ENCODE measurements at regions not wholly inside any gene's neighbourhood (a gene's known extent, or its start where the extent isn't known, plus 50 kb on each side); places are given as distances from the start of the nearest gene placed in this dataset.

GRCh38 chr9:73024601-73025034 is 71.8 kb upstream of the ALDH1A1 start (continued):
- no peak for TF ChIP-seq SRSF3 (IDR thresholded peaks at IDR 0.05; ENCODE audit: insufficient read depth, low read length)
- TF ChIP-seq, protein P1, sequence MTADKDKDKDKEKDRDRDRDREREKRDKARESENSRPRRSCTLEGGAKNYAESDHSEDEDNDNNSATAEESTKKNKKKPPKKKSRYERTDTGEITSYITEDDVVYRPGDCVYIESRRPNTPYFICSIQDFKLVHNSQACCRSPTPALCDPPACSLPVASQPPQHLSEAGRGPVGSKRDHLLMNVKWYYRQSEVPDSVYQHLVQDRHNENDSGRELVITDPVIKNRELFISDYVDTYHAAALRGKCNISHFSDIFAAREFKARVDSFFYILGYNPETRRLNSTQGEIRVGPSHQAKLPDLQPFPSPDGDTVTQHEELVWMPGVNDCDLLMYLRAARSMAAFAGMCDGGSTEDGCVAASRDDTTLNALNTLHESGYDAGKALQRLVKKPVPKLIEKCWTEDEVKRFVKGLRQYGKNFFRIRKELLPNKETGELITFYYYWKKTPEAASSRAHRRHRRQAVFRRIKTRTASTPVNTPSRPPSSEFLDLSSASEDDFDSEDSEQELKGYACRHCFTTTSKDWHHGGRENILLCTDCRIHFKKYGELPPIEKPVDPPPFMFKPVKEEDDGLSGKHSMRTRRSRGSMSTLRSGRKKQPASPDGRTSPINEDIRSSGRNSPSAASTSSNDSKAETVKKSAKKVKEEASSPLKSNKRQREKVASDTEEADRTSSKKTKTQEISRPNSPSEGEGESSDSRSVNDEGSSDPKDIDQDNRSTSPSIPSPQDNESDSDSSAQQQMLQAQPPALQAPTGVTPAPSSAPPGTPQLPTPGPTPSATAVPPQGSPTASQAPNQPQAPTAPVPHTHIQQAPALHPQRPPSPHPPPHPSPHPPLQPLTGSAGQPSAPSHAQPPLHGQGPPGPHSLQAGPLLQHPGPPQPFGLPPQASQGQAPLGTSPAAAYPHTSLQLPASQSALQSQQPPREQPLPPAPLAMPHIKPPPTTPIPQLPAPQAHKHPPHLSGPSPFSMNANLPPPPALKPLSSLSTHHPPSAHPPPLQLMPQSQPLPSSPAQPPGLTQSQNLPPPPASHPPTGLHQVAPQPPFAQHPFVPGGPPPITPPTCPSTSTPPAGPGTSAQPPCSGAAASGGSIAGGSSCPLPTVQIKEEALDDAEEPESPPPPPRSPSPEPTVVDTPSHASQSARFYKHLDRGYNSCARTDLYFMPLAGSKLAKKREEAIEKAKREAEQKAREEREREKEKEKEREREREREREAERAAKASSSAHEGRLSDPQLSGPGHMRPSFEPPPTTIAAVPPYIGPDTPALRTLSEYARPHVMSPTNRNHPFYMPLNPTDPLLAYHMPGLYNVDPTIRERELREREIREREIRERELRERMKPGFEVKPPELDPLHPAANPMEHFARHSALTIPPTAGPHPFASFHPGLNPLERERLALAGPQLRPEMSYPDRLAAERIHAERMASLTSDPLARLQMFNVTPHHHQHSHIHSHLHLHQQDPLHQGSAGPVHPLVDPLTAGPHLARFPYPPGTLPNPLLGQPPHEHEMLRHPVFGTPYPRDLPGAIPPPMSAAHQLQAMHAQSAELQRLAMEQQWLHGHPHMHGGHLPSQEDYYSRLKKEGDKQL (CRISPR knock-in tag; IDR thresholded peaks at IDR 0.05; ENCODE audit: borderline replicate concordance) = no peak
- TF ChIP-seq NRF1 (conservative IDR thresholded peaks at IDR 0.05 in 1 of 2, IDR thresholded peaks at IDR 0.05 in 1 of 2) = no peak
- peak; percentile 91 for TF ChIP-seq POLR2AphosphoS5 (IDR thresholded peaks at IDR 0.05; ENCODE audit: control insufficient read depth, insufficient read depth, low read depth, low read length)
- TF ChIP-seq ZNF133 (CRISPR knock-in tag; IDR thresholded peaks at IDR 0.05) = no peak
- TF ChIP-seq, protein P2, sequence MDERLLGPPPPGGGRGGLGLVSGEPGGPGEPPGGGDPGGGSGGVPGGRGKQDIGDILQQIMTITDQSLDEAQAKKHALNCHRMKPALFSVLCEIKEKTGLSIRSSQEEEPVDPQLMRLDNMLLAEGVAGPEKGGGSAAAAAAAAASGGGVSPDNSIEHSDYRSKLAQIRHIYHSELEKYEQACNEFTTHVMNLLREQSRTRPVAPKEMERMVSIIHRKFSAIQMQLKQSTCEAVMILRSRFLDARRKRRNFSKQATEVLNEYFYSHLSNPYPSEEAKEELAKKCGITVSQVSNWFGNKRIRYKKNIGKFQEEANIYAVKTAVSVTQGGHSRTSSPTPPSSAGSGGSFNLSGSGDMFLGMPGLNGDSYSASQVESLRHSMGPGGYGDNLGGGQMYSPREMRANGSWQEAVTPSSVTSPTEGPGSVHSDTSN (CRISPR knock-in tag; IDR thresholded peaks at IDR 0.05; ENCODE audit: low read depth) = no peak; the same call in 1 of the 2 replicates
- TF ChIP-seq, protein P2 (tag; conservative IDR thresholded peaks at IDR 0.05; ENCODE audit: low read depth) = peak; percentile 82
- TF ChIP-seq FIP1L1 (IDR thresholded peaks at IDR 0.05; ENCODE audit: low read depth, low read length, poor library complexity, severe bottlenecking) = no peak
- TF ChIP-seq MYC (IDR thresholded peaks at IDR 0.05; ENCODE audit: low read depth, low read length) = peak; percentile 48; the same call in 1 of the 2 replicates
- no peak for TF ChIP-seq MYC (CRISPR knock-in tag; IDR thresholded peaks at IDR 0.05; ENCODE audit: borderline replicate concordance, low read depth)
- TF ChIP-seq NCOR1 (IDR thresholded peaks at IDR 0.05) = peak; percentile 98
- no peak for TF ChIP-seq ZNF224 (CRISPR knock-in tag; IDR thresholded peaks at IDR 0.05)
- TF ChIP-seq, protein P3, sequence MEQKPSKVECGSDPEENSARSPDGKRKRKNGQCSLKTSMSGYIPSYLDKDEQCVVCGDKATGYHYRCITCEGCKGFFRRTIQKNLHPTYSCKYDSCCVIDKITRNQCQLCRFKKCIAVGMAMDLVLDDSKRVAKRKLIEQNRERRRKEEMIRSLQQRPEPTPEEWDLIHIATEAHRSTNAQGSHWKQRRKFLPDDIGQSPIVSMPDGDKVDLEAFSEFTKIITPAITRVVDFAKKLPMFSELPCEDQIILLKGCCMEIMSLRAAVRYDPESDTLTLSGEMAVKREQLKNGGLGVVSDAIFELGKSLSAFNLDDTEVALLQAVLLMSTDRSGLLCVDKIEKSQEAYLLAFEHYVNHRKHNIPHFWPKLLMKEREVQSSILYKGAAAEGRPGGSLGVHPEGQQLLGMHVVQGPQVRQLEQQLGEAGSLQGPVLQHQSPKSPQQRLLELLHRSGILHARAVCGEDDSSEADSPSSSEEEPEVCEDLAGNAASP (IDR thresholded peaks at IDR 0.05) = no peak
- TF ChIP-seq STAT5A (IDR thresholded peaks at IDR 0.05; ENCODE audit: borderline replicate concordance, low read length) = peak; percentile 93
- TF ChIP-seq CCNT2 (IDR thresholded peaks at IDR 0.05; ENCODE audit: borderline replicate concordance, extremely low read depth, insufficient read length, low read depth, low read length) = peak; percentile 90
- TF ChIP-seq SLC30A9 (CRISPR knock-in tag; IDR thresholded peaks at IDR 0.05) = no peak
- no peak for TF ChIP-seq DACH1 (IDR thresholded peaks at IDR 0.05; ENCODE audit: partially characterized antibody)
- no peak for TF ChIP-seq GTF2F1 (IDR thresholded peaks at IDR 0.05; ENCODE audit: low read depth, low read length)
- TF ChIP-seq DPF2 (IDR thresholded peaks at IDR 0.05) = peak; percentile 98
- TF ChIP-seq ZNF184 (CRISPR knock-in tag; IDR thresholded peaks at IDR 0.05) = no peak
- no peak for TF ChIP-seq ZNF143 (CRISPR knock-in tag; IDR thresholded peaks at IDR 0.05)
- no peak for TF ChIP-seq ZNF354B (CRISPR knock-in tag; IDR thresholded peaks at IDR 0.05)
